H9 (cell line): ENCODE measurements at regions not wholly inside any gene's neighbourhood (a gene's known extent, or its start where the extent isn't known, plus 50 kb on each side); places are given as distances from the start of the nearest gene placed in this dataset.
"Not testable (repeated sequence)": the region's sequence is repeated elsewhere in the genome, so short reads cannot be mapped to it uniquely, and the experiment has no call there.

ENCODE experiments used
- DNase-seq: peaks from one replicate; pipeline ENCODE4 v3.0.0-alpha.2; 2017
- H2AFZ ChIP-seq: one replicate; pipeline ENCODE4 v1.6.1; 2013; ENCODE audit warnings: mild to moderate bottlenecking, low read length, control low read depth, moderate library complexity
- H2AK5ac ChIP-seq: 2 replicates; pipeline ENCODE4 v1.6.1; 2013; ENCODE audit warnings: low read length, control low read depth, mixed read lengths; ENCODE audit not compliant: insufficient read length
- H2BK120ac ChIP-seq: one replicate; pipeline ENCODE4 v1.6.1; 2013; ENCODE audit warnings: low read depth, mild to moderate bottlenecking, low read length, control low read depth, inconsistent platforms; ENCODE audit not compliant: poor library complexity, severe bottlenecking
- H2BK12ac ChIP-seq: 2 replicates; pipeline ENCODE4 v1.6.1; 2013; ENCODE audit warnings: low read length, control low read depth, mixed read lengths, low read depth; ENCODE audit not compliant: insufficient read length
- H2BK15ac ChIP-seq: 2 replicates; pipeline ENCODE4 v1.6.1; 2013; ENCODE audit warnings: low read depth, low read length, control low read depth
- H2BK20ac ChIP-seq: one replicate; pipeline ENCODE4 v1.6.1; 2013; ENCODE audit warnings: low read depth, mild to moderate bottlenecking, low read length, control low read depth, inconsistent platforms; ENCODE audit not compliant: poor library complexity, severe bottlenecking
- H2BK5ac ChIP-seq: 2 replicates; pipeline ENCODE4 v1.6.1; 2013; ENCODE audit warnings: low read length, control low read depth, mixed read lengths; ENCODE audit not compliant: insufficient read length
- H3K14ac ChIP-seq: 2 replicates; pipeline ENCODE4 v1.6.1; 2013; ENCODE audit warnings: low read length, control low read depth; ENCODE audit not compliant: insufficient read depth
- H3K18ac ChIP-seq: 2 replicates; pipeline ENCODE4 v1.6.1; 2013; ENCODE audit warnings: low read depth, mild to moderate bottlenecking, mixed read lengths, low read length, control low read depth; ENCODE audit not compliant: insufficient read length
- H3K23ac ChIP-seq: 2 replicates; pipeline ENCODE4 v1.6.1; 2013; ENCODE audit warnings: low read length, control low read depth, mixed read lengths, low read depth; ENCODE audit not compliant: insufficient read length
- H3K23me2 ChIP-seq: 2 replicates; pipeline ENCODE4 v1.6.1; 2013; ENCODE audit warnings: low read depth, mild to moderate bottlenecking, mixed read lengths, low read length, control low read depth; ENCODE audit not compliant: insufficient read length, poor library complexity, severe bottlenecking
- H3K27ac ChIP-seq: 2 replicates; pipeline ENCODE4 v1.5.1; 2013; ENCODE audit warnings: low read length, control low read depth, mixed read lengths, low read depth; ENCODE audit not compliant: insufficient read length
- H3K27me3 ChIP-seq: 2 replicates; pipeline ENCODE4 v1.6.1; 2013; ENCODE audit warnings: low read length, control low read depth, inconsistent platforms; ENCODE audit not compliant: insufficient read depth
- H3K4ac ChIP-seq: 2 replicates; pipeline ENCODE4 v1.6.1; 2013; ENCODE audit warnings: low read depth, mild to moderate bottlenecking, control low read depth, inconsistent platforms, low read length, moderate library complexity
- H3K4me1 ChIP-seq: 2 replicates; pipeline ENCODE4 v1.6.1; 2013; ENCODE audit warnings: low read length, control low read depth, inconsistent platforms; ENCODE audit not compliant: insufficient read depth
- H3K4me2 ChIP-seq: 2 replicates; pipeline ENCODE4 v1.6.1; 2013; ENCODE audit warnings: low read length, control low read depth, mixed read lengths; ENCODE audit not compliant: insufficient read length, insufficient read depth
- H3K56ac ChIP-seq: 2 replicates; pipeline ENCODE4 v1.6.1; 2013; ENCODE audit warnings: low read depth, mild to moderate bottlenecking, mixed read lengths, low read length, control low read depth; ENCODE audit not compliant: insufficient read length
- H3K79me1 ChIP-seq: 2 replicates; pipeline ENCODE4 v1.6.1; 2013; ENCODE audit warnings: low read depth, mild to moderate bottlenecking, moderate library complexity, low read length, control low read depth, inconsistent platforms; ENCODE audit not compliant: insufficient read depth, poor library complexity, severe bottlenecking
- H3K79me2 ChIP-seq: 2 replicates; pipeline ENCODE4 v1.6.1; 2013; ENCODE audit warnings: low read length, control low read depth, inconsistent platforms; ENCODE audit not compliant: insufficient read depth
- H3K9ac ChIP-seq: 2 replicates; pipeline ENCODE4 v1.6.1; 2013; ENCODE audit warnings: low read length, control low read depth, mixed read lengths; ENCODE audit not compliant: insufficient read length; ENCODE audit errors: extremely low read depth
- H3K9me3 ChIP-seq: one replicate; pipeline ENCODE4 v1.6.1; 2013; ENCODE audit warnings: low read depth, low read length, inconsistent platforms; ENCODE audit not compliant: control insufficient read depth
- H3T11ph ChIP-seq: one replicate; pipeline ENCODE4 v1.6.1; 2013; ENCODE audit warnings: mild to moderate bottlenecking, low read length, control low read depth, inconsistent platforms
- H4K20me1 ChIP-seq: one replicate; pipeline ENCODE4 v1.6.1; 2013; ENCODE audit not compliant: control insufficient read depth, insufficient read length, insufficient read depth
- H4K5ac ChIP-seq: 2 replicates; pipeline ENCODE4 v1.6.1; 2013; ENCODE audit warnings: low read depth, mild to moderate bottlenecking, mixed read lengths, low read length, control low read depth; ENCODE audit not compliant: insufficient read length
- H4K8ac ChIP-seq: replicated peaks from 2 replicates; pipeline ENCODE4 v1.6.1; 2013; ENCODE audit warnings: low read length, control low read depth, mixed read lengths, low read depth; ENCODE audit not compliant: insufficient read length
- H4K91ac ChIP-seq: 2 replicates; pipeline ENCODE4 v1.6.1; 2013; ENCODE audit warnings: low read depth, mild to moderate bottlenecking, moderate library complexity, mixed read lengths, low read length, control low read depth; ENCODE audit not compliant: insufficient read length
- H3K27ac Mint-ChIP-seq, 3 experiments: 2 replicates in 2 of 3; 3 replicates in 1 of 3; pipeline ENCODE4 v1.8.0; 2020 to 2021; ENCODE audit warnings: mixed read lengths in 3 of 3, mild to moderate bottlenecking in 1 of 3, moderate library complexity in 1 of 3
- H3K27me3 Mint-ChIP-seq: 2 replicates; pipeline ENCODE4 v1.8.0; 2021; ENCODE audit warnings: low read depth, mild to moderate bottlenecking, moderate library complexity, mixed read lengths
- H3K36me3 Mint-ChIP-seq, 3 experiments: 2 replicates in 2 of 3; 3 replicates in 1 of 3; pipeline ENCODE4 v1.8.0; 2020 to 2021; ENCODE audit warnings: low read depth in 3 of 3, mixed read lengths in 3 of 3; ENCODE audit not compliant: insufficient read depth in 1 of 3
- H3K4me1 Mint-ChIP-seq, 2 experiments: 2 replicates each; pipeline ENCODE4 v1.8.0; 2020; ENCODE audit warnings: mixed read lengths in 2 of 2
- H3K4me3 Mint-ChIP-seq, 2 experiments: 2 replicates in 1 of 2; 3 replicates in 1 of 2; pipeline ENCODE4 v1.8.0; 2020 to 2021; ENCODE audit warnings: mild to moderate bottlenecking in 2 of 2, mixed read lengths in 2 of 2, moderate library complexity in 1 of 2
- H3K9me3 Mint-ChIP-seq, 2 experiments: 2 replicates in 1 of 2; 3 replicates in 1 of 2; pipeline ENCODE4 v1.8.0; 2020; ENCODE audit warnings: mild to moderate bottlenecking in 2 of 2, mixed read lengths in 2 of 2, moderate library complexity in 1 of 2
- WGBS: extraction: QIAGEN DNeasy Blood & Tissue Kit; methylation state at CpG from one replicate; pipeline ENCODE4 v1.1.7; 2013; ENCODE audit warnings: missing lambda C conversion rate, low lambda C conversion rate, mixed read lengths; ENCODE audit not compliant: insufficient read length; ENCODE audit errors: extremely low coverage; 5-methylcytosine and 5-hydroxymethylcytosine counted together

- H3K23ac ChIP-seq, H3K79me1 ChIP-seq, H2AFZ ChIP-seq, H3K9me3 ChIP-seq, H3K4me1 Mint-ChIP-seq, H3K18ac ChIP-seq, H3K4me1 ChIP-seq, H2AK5ac ChIP-seq, H3K9me3 Mint-ChIP-seq, H3K56ac ChIP-seq, H2BK20ac ChIP-seq, H3K27ac ChIP-seq, H4K91ac ChIP-seq, H3K79me2 ChIP-seq, H3K36me3 Mint-ChIP-seq, H3K14ac ChIP-seq, DNase-seq, H3K4me2 ChIP-seq, H2BK5ac ChIP-seq, H4K5ac ChIP-seq, H3T11ph ChIP-seq, H3K23me2 ChIP-seq, H3K27me3 Mint-ChIP-seq, H4K20me1 ChIP-seq, H2BK12ac ChIP-seq, H2BK120ac ChIP-seq, H2BK15ac ChIP-seq, H3K9ac ChIP-seq, H3K27ac Mint-ChIP-seq, H4K8ac ChIP-seq, H3K4ac ChIP-seq, H3K27me3 ChIP-seq, H3K4me3 Mint-ChIP-seq: not testable (repeated sequence)
- WGBS = no CpG with 5 or more reads among the region's 2 CpGs
These were observed 764.2 kb upstream of the CDH18 start for GRCh38 chr5:20752179-20752578.

GRCh38 chr5:20735715-20736114, 747.7 kb upstream of the CDH18 start:
- H2AK5ac ChIP-seq, H4K91ac ChIP-seq, H3K9me3 Mint-ChIP-seq, H3K4me1 ChIP-seq, H3K14ac ChIP-seq, H3K23me2 ChIP-seq, H3K27me3 Mint-ChIP-seq, H3K18ac ChIP-seq, H3K4ac ChIP-seq, H3K4me2 ChIP-seq, H4K5ac ChIP-seq, H2BK12ac ChIP-seq, H3K36me3 Mint-ChIP-seq, H2BK20ac ChIP-seq, H4K20me1 ChIP-seq, H3K23ac ChIP-seq, H3K56ac ChIP-seq, H2BK5ac ChIP-seq, H3K9me3 ChIP-seq, H3T11ph ChIP-seq, H3K27ac ChIP-seq, H3K9ac ChIP-seq, DNase-seq, H2BK120ac ChIP-seq, H3K27ac Mint-ChIP-seq, H3K4me3 Mint-ChIP-seq, H3K79me2 ChIP-seq, H3K4me1 Mint-ChIP-seq, H4K8ac ChIP-seq, H3K79me1 ChIP-seq, H2AFZ ChIP-seq, H2BK15ac ChIP-seq, H3K27me3 ChIP-seq: not testable (repeated sequence)
- no CpG with 5 or more reads among the region's 2 CpGs for WGBS

DNA sequence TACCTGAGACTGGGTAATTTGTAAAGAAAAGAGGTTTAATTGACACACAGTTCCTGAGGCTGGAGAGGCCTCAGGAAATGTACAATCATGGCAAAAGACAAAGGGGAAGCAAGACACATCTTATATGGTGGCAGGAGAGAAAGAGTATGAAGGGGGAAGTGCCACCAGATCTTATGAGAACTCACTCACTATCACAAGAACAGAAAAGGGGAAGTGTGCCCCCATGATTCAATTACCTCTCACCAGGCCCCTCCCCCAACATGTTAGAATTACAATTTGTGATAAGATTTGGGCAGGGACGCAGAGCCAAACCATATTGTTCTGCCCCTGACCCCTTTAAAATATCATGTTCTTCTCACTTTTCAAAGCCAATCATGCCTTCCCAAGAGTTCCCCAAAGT, 744.2 kb upstream of the CDH18 start:
- not testable (repeated sequence) for H3K4ac ChIP-seq, H3K27ac ChIP-seq, H2BK20ac ChIP-seq, H4K5ac ChIP-seq, H3K9ac ChIP-seq, H2AFZ ChIP-seq, H3K14ac ChIP-seq, H2BK15ac ChIP-seq, H3K23me2 ChIP-seq, H3K4me1 Mint-ChIP-seq, H4K8ac ChIP-seq, H3K9me3 ChIP-seq, H3K4me1 ChIP-seq, H3K27me3 Mint-ChIP-seq, H3K23ac ChIP-seq, H3K36me3 Mint-ChIP-seq, H3K27ac Mint-ChIP-seq, H2AK5ac ChIP-seq, H2BK120ac ChIP-seq, H4K20me1 ChIP-seq, DNase-seq, H3K4me2 ChIP-seq, H3K9me3 Mint-ChIP-seq, H4K91ac ChIP-seq, H3K18ac ChIP-seq, H3K27me3 ChIP-seq, H3K79me1 ChIP-seq, H3K4me3 Mint-ChIP-seq, H2BK12ac ChIP-seq, H3T11ph ChIP-seq, H3K79me2 ChIP-seq, H3K56ac ChIP-seq, H2BK5ac ChIP-seq
- no CpG with 5 or more reads among the region's 1 CpG for WGBS
